ENCODE measurements at regions not wholly inside any gene's neighbourhood (a gene's known extent, or its start where the extent isn't known, plus 50 kb on each side); places are given as distances from the start of the nearest gene placed in this dataset.

DNA sequence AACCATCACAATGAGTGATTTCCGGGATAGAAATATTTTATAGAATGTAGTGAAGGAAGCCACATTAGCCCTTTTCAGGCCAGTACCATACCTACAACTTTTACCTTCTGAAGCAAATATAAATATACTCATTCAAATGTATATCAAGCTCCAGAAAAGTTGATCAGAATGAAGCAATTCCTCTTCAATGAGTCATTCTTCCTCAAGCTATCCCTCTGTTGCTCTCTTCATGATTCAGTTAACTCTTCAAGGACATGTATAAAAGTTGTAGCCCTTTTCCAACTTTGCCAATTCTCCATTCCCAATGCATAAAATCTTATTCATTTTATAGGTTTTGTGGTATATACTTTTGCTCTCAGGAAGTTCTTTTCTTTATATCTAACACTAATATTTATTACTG is 242.1 kb upstream of the RGPD4 start:
- Histone ChIP-seq H3K27ac (ENCODE audit: low read length) (no peak overlapping the region), H3K36me3 (ENCODE audit: control insufficient read depth in 2 of 2, extremely low read depth in 1 of 2, insufficient read depth in 1 of 2, low read length in 1 of 2) (no peaks in the 10 kb centered on the region), H3K27me3 (replicated peaks in 1 of 2; ENCODE audit: control insufficient read depth in 2 of 2, extremely low read depth in 1 of 2, insufficient read depth in 2 of 2, low read length in 1 of 2) (no peaks in the 10 kb centered on the region), H3K4me3 (ENCODE audit: control insufficient read depth in 1 of 2, extremely low read depth in 1 of 2, low read length in 1 of 2) (no peak overlapping the region), H3K9me3 (no peaks in the 10 kb centered on the region), H3K4me1 (ENCODE audit: control insufficient read depth in 1 of 2, extremely low read depth in 1 of 2, insufficient read depth in 2 of 2, low read length in 2 of 2) (no peaks in the 10 kb centered on the region)
- Mint-ChIP-seq H3K4me3 (no peak overlapping the region), H3K27me3 (no peaks in the 10 kb centered on the region), H3K36me3 (no peaks in the 10 kb centered on the region), H3K9me3 (peaks cover 3 to 23% (median 10%) of the 10 kb centered on the region in 3 donors), H3K4me1 (no peaks in the 10 kb centered on the region), H3K27ac (no peak overlapping the region)
- no CpG with 5 or more reads among the region's 1 CpG for WGBS (ENCODE audit: insufficient coverage)
- DNase-seq = no peak
- CTCF ChIA-PET = no interaction called here
- POLR2A ChIA-PET = no interaction called here
- no peak for ATAC-seq (replicated peaks in 1 of 4)

DNA sequence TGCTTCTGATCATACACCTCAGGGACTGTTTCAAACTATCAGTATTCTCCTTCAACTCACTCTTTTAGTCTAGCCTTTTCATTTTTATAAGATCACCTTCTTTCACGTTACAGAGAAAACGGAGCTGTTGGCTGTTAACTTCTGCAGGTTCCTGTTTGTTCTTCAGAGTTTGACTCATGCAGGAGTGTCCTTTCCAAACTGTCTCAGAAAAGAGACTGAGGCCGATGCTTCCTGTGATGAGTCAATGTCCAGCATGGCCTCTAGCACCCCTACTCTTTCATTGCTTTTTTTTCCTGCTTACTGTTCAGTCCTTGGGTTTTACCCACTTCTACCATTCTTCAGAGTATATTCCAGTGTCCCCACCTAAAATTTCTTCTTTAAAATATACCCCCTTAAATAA is 240.8 kb upstream of the RGPD4 start:
- ChIA-PET POLR2A (no interaction called here), CTCF (no interaction called here)
- Mint-ChIP-seq H3K4me1 (no peaks in the 10 kb centered on the region), H3K36me3 (no peaks in the 10 kb centered on the region), H3K4me3 (no peak overlapping the region), H3K27ac (no peak overlapping the region), H3K27me3 (no peaks in the 10 kb centered on the region), H3K9me3 (peaks cover 3 to 23% (median 10%) of the 10 kb centered on the region in 3 donors)
- WGBS (ENCODE audit: insufficient coverage) = 71% methylated on average over 3 of the region's 3 CpGs
- Histone ChIP-seq H3K27me3 (replicated peaks in 1 of 2; ENCODE audit: control insufficient read depth in 2 of 2, extremely low read depth in 1 of 2, insufficient read depth in 2 of 2, low read length in 1 of 2) (no peaks in the 10 kb centered on the region), H3K9me3 (no peaks in the 10 kb centered on the region), H3K4me1 (ENCODE audit: control insufficient read depth in 1 of 2, extremely low read depth in 1 of 2, insufficient read depth in 2 of 2, low read length in 2 of 2) (no peaks in the 10 kb centered on the region), H3K27ac (ENCODE audit: low read length) (no peak overlapping the region), H3K4me3 (ENCODE audit: control insufficient read depth in 1 of 2, extremely low read depth in 1 of 2, low read length in 1 of 2) (no peak overlapping the region), H3K36me3 (ENCODE audit: control insufficient read depth in 2 of 2, extremely low read depth in 1 of 2, insufficient read depth in 1 of 2, low read length in 1 of 2) (no peaks in the 10 kb centered on the region)
- ATAC-seq (replicated peaks in 1 of 4) (no peak), DNase-seq (no peak)

DNA sequence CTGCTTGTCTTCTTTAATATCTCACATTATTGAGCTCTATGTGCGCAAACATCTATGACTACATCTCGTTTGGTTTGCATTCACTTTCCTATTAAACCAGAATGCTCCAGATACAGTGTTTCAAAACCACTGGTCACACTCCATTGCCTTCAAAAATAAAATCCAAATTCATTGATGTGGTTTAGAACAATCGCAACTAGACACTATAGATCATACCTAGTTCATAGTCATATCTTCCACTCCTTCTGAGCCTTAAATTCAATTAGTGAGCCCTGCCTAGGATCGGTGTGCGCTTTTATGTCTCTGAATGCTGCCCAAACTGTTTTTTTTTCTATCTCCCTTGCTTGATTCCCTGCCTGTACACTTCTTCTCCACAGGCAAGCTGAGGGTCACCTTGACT is 238.5 kb upstream of the RGPD4 start:
- no peaks in the 10 kb centered on the region for H3K27me3 Mint-ChIP-seq
- Histone ChIP-seq H3K36me3 (ENCODE audit: control insufficient read depth in 2 of 2, extremely low read depth in 1 of 2, insufficient read depth in 1 of 2, low read length in 1 of 2) (no peaks in the 10 kb centered on the region), H3K4me3 (ENCODE audit: control insufficient read depth in 1 of 2, extremely low read depth in 1 of 2, low read length in 1 of 2) (no peak overlapping the region), H3K9me3 (no peaks in the 10 kb centered on the region), H3K27ac (ENCODE audit: low read length) (no peak overlapping the region), H3K4me1 (ENCODE audit: control insufficient read depth in 1 of 2, extremely low read depth in 1 of 2, insufficient read depth in 2 of 2, low read length in 2 of 2) (no peaks in the 10 kb centered on the region), H3K27me3 (replicated peaks in 1 of 2; ENCODE audit: control insufficient read depth in 2 of 2, extremely low read depth in 1 of 2, insufficient read depth in 2 of 2, low read length in 1 of 2) (no peaks in the 10 kb centered on the region)
- H3K27ac Mint-ChIP-seq = no peak overlapping the region
- DNase-seq = no peak
- H3K4me3 Mint-ChIP-seq = no peak overlapping the region
- H3K9me3 Mint-ChIP-seq = peaks cover 0 to 15% (median 12%) of the 10 kb centered on the region in 3 donors
- no peaks in the 10 kb centered on the region for H3K4me1 Mint-ChIP-seq
- no peaks in the 10 kb centered on the region for H3K36me3 Mint-ChIP-seq
- 88% methylated on average over 5 of the region's 5 CpGs for WGBS (ENCODE audit: insufficient coverage)
- CTCF ChIA-PET = no interaction called here
- POLR2A ChIA-PET = no interaction called here
- no peak for ATAC-seq (replicated peaks in 1 of 4)

DNA sequence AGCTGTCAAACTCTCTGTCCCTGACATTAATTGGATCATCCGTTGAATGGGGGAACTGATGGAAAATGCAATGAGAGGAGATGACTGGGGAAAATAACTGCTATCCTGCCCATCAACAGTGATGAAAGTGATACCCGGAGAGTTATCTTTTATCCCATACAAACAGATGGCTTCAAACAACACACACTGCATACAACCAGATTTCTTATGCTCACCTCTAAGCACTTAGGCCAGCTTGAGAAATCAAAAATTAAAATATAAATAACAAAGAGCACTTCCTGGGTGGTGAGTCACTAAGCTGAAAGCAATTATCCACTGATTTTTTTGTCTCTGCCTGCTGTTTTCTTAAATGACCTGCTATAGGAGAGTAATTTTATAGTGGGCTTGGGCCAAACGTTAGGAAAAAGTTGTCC is 237.6 kb upstream of the RGPD4 start:
- H3K4me1 ChIP-seq (ENCODE audit: control insufficient read depth in 1 of 2, extremely low read depth in 1 of 2, insufficient read depth in 2 of 2, low read length in 2 of 2) = no peaks in the 10 kb centered on the region
- no peak overlapping the region for H3K4me3 ChIP-seq (ENCODE audit: control insufficient read depth in 1 of 2, extremely low read depth in 1 of 2, low read length in 1 of 2)
- POLR2A ChIA-PET = no interaction called here
- no peak overlapping the region for H3K27ac ChIP-seq (ENCODE audit: low read length)
- DNase-seq (no peak), ATAC-seq (replicated peaks in 1 of 4) (no peak)
- no peaks in the 10 kb centered on the region for H3K4me1 Mint-ChIP-seq
- no peak overlapping the region for H3K4me3 Mint-ChIP-seq
- no CpG with 5 or more reads among the region's 3 CpGs for WGBS (ENCODE audit: insufficient coverage)
- no peaks in the 10 kb centered on the region for H3K9me3 ChIP-seq
- H3K27ac Mint-ChIP-seq = no peak overlapping the region
- peaks cover 0 to 16% (median 7%) of the 10 kb centered on the region in 3 donors for H3K9me3 Mint-ChIP-seq
- no peaks in the 10 kb centered on the region for H3K27me3 ChIP-seq (replicated peaks in 1 of 2; ENCODE audit: control insufficient read depth in 2 of 2, extremely low read depth in 1 of 2, insufficient read depth in 2 of 2, low read length in 1 of 2)
- H3K36me3 Mint-ChIP-seq = no peaks in the 10 kb centered on the region
- no peaks in the 10 kb centered on the region for H3K36me3 ChIP-seq (ENCODE audit: control insufficient read depth in 2 of 2, extremely low read depth in 1 of 2, insufficient read depth in 1 of 2, low read length in 1 of 2)
- no peaks in the 10 kb centered on the region for H3K27me3 Mint-ChIP-seq
- CTCF ChIA-PET = no interaction called here

DNA sequence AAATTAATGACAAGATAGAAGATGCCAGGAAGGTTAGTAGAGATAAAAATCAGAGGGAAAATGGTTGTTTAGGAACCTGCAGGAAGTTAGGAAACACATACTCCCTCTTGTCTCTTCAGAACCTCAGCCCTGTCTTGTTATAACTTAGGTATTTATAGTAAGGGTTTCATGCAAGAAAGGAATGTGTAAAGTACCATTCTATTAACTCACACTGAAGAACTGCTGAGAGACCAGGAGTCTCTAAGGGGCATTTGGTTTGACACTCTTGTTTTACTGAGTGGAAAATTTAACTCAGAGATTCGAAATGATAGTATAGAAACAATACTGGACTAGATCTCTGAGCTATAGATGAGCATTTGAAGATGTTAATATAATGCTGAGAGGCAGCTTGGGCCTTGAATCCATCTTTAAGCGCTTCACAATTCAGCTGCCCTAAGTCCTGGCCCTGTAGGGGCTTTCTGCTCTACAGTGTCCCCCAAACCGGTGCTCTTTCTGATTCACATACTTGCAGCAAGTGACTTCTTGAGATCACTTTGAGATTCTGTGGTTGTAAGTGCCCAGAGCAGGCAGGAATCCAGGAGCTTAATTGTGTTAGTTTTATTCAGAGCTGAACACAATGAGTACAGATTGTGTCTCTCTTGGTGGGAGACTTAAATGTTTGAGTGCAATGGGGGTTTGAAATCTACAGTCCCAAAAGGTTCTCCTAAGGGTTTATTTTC is 235.0 kb upstream of the RGPD4 start:
- Mint-ChIP-seq H3K4me1 (no peaks in the 10 kb centered on the region), H3K27me3 (no peaks in the 10 kb centered on the region), H3K4me3 (no peak overlapping the region), H3K27ac (no peak overlapping the region), H3K36me3 (no peaks in the 10 kb centered on the region), H3K9me3 (peaks cover 0 to 10% (median 5%) of the 10 kb centered on the region in 3 donors)
- ATAC-seq (replicated peaks in 1 of 4) (no peak), DNase-seq (no peak)
- ChIA-PET CTCF (no interaction called here), POLR2A (no interaction called here)
- Histone ChIP-seq H3K36me3 (ENCODE audit: control insufficient read depth in 2 of 2, extremely low read depth in 1 of 2, insufficient read depth in 1 of 2, low read length in 1 of 2) (no peaks in the 10 kb centered on the region), H3K27me3 (replicated peaks in 1 of 2; ENCODE audit: control insufficient read depth in 2 of 2, extremely low read depth in 1 of 2, insufficient read depth in 2 of 2, low read length in 1 of 2) (no peaks in the 10 kb centered on the region), H3K4me3 (ENCODE audit: control insufficient read depth in 1 of 2, extremely low read depth in 1 of 2, low read length in 1 of 2) (no peak overlapping the region), H3K9me3 (no peaks in the 10 kb centered on the region), H3K27ac (ENCODE audit: low read length) (no peak overlapping the region), H3K4me1 (ENCODE audit: control insufficient read depth in 1 of 2, extremely low read depth in 1 of 2, insufficient read depth in 2 of 2, low read length in 2 of 2) (no peaks in the 10 kb centered on the region)
- WGBS (ENCODE audit: insufficient coverage) = 29% methylated on average over 1 of the region's 3 CpGs

DNA sequence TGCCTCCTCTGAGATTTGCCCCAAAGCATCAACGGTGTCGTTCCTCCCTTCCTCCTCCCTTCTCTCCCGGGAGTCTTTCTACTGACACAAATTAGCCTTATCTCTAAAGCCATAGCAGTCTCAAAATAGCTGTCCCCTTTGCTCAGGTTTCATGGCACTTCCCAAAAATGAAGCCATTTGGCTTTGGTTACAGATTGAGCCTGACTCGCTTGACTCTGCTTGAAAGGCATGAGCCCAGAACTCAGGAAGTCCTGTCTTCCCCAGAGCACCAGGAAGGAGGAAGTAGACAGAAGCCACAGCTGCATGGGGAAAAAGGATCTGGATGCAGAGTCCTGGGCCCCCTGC is 234.4 kb upstream of the RGPD4 start:
- Mint-ChIP-seq H3K27me3 (no peaks in the 10 kb centered on the region), H3K27ac (no peak overlapping the region), H3K36me3 (no peaks in the 10 kb centered on the region), H3K4me1 (no peaks in the 10 kb centered on the region), H3K4me3 (no peak overlapping the region), H3K9me3 (peaks cover 0 to 10% (median 5%) of the 10 kb centered on the region in 3 donors)
- Histone ChIP-seq H3K27ac (ENCODE audit: low read length) (no peak overlapping the region), H3K4me1 (ENCODE audit: control insufficient read depth in 1 of 2, extremely low read depth in 1 of 2, insufficient read depth in 2 of 2, low read length in 2 of 2) (no peaks in the 10 kb centered on the region), H3K36me3 (ENCODE audit: control insufficient read depth in 2 of 2, extremely low read depth in 1 of 2, insufficient read depth in 1 of 2, low read length in 1 of 2) (no peaks in the 10 kb centered on the region), H3K9me3 (no peaks in the 10 kb centered on the region), H3K4me3 (ENCODE audit: control insufficient read depth in 1 of 2, extremely low read depth in 1 of 2, low read length in 1 of 2) (no peak overlapping the region), H3K27me3 (replicated peaks in 1 of 2; ENCODE audit: control insufficient read depth in 2 of 2, extremely low read depth in 1 of 2, insufficient read depth in 2 of 2, low read length in 1 of 2) (no peaks in the 10 kb centered on the region)
- POLR2A ChIA-PET = no interaction called here
- DNase-seq = no peak
- 0% methylated on average over 2 of the region's 4 CpGs for WGBS (ENCODE audit: insufficient coverage)
- no peak for ATAC-seq (replicated peaks in 1 of 4)
- CTCF ChIA-PET = no interaction called here

DNA sequence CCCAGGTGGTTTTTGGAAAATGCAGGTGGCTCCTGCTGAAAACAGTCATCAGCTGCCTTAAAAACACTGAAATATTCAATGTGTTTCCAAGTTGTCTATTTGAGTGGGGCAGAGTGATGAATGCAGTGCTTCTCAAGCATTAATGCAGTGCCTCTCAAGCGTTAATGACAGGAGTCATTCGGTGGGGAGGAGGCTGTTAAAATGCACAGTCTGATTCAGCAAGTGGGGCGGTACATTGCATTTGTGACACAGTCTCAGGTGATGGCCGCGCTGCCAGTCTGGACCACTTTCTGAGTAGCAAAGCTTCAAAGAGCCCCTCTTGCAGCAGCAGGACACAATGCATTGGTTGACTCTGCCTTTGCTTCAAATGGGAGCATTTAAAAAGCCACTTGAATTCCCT is 231.4 kb upstream of the RGPD4 start:
- Histone ChIP-seq H3K4me3 (ENCODE audit: control insufficient read depth in 1 of 2, extremely low read depth in 1 of 2, low read length in 1 of 2) (no peak overlapping the region), H3K36me3 (ENCODE audit: control insufficient read depth in 2 of 2, extremely low read depth in 1 of 2, insufficient read depth in 1 of 2, low read length in 1 of 2) (no peaks in the 10 kb centered on the region), H3K27ac (ENCODE audit: low read length) (no peak overlapping the region), H3K27me3 (replicated peaks in 1 of 2; ENCODE audit: control insufficient read depth in 2 of 2, extremely low read depth in 1 of 2, insufficient read depth in 2 of 2, low read length in 1 of 2) (no peaks in the 10 kb centered on the region), H3K4me1 (ENCODE audit: control insufficient read depth in 1 of 2, extremely low read depth in 1 of 2, insufficient read depth in 2 of 2, low read length in 2 of 2) (no peaks in the 10 kb centered on the region), H3K9me3 (no peaks in the 10 kb centered on the region)
- H3K4me1 Mint-ChIP-seq = no peaks in the 10 kb centered on the region
- H3K27me3 Mint-ChIP-seq = no peaks in the 10 kb centered on the region
- no peak overlapping the region for H3K27ac Mint-ChIP-seq
- H3K36me3 Mint-ChIP-seq = no peaks in the 10 kb centered on the region
- DNase-seq (no peak), ATAC-seq (replicated peaks in 1 of 4) (no peak)
- ChIA-PET POLR2A (no interaction called here), CTCF (no interaction called here)
- 100% methylated on average over 5 of the region's 5 CpGs for whole genome bisulfite sequencing (ENCODE audit: insufficient coverage)
- no peak overlapping the region for H3K4me3 Mint-ChIP-seq
- peaks cover 0 to 10% (median 5%) of the 10 kb centered on the region in 3 donors for H3K9me3 Mint-ChIP-seq

Measured in T-cell (primary cell).